Stimulated activated CD4-positive, alpha-beta T cell treated with anti-CD3 and anti-CD28 coated beads, Interleukin-4, amount 100 ng/mL, for 4 hours (primary cell): ENCODE measurements at regions not wholly inside any gene's neighbourhood (a gene's known extent, or its start where the extent isn't known, plus 50 kb on each side); places are given as distances from the start of the nearest gene placed in this dataset.

Source experiments
- DNase-seq, 2 experiments: peaks; one replicate each; pipeline ENCODE4 v3.0.0-alpha.2; 2020

DNA sequence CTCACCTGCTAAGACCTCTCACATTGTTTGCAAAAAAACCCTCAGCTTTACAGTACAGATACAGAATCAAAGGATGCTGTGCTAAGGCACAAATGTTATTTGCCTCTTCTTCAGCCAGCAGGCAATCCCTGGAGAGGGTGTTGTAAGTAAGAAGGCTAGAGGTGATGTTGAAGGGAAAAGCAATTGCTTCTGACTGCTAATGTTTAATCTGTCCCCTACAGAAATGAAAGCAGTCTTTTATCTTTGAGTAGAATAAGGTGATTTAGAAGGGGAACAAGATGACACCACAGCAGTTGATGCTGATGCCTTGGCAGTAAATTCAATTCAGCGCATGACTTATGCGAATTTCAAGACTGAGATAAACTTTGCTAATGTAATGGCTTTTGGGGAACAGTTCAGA, 1064.8 kb upstream of the IGFBP7 start:
- no peak for DNase-seq

- no peak for DNase-seq
Measured at GRCh38 chr4:58166490-58166889, 1056.3 kb upstream of the IGFBP7 start.

DNA sequence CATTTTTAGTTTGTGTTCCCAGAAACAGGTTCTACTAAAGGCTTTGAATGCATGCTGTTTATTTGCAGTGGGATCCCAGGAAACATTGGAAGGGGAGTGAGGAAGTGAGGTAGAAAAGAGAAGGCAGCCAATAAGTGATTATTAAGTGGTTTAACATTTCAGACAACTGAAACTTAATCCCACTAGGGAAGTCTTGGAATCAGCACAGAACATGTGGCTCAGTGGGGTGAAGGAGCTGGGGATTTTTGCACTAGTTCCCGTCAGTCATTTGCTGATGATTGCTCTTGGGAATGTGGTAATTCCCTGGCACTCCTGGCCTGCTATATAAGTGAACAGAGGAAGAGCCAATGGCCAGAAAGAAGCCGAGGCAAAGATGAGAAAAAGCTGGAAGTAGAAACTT, 1053.0 kb upstream of the IGFBP7 start:
- DNase-seq, result no peak

GRCh38 chr4:58149404-58150085, 1039.4 kb upstream of the IGFBP7 start:
- no peak for DNase-seq

DNA sequence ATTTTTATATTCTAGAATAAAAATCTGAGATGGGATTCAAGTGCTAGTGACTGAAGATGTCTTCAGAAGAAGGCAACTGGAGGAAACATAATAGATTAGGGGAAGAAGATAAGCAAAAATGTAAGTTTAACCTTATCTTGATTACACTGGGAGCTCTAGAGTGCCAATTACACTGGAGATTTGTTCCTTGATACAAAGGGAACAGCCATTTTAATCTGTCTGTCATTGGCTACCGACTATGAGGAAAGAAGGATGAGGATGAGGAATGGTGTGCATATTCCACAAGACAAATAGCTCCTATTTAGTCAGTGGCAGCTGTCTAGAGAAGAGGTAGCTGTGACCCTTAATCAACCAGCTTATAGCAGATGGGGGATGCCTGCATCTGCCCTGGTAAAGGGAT, 1034.5 kb upstream of the IGFBP7 start:
- DNase-seq, result no peak

GRCh38 chr4:58138786-58139668, 1028.8 kb upstream of the IGFBP7 start:
- DNase-seq, result no peak

DNA sequence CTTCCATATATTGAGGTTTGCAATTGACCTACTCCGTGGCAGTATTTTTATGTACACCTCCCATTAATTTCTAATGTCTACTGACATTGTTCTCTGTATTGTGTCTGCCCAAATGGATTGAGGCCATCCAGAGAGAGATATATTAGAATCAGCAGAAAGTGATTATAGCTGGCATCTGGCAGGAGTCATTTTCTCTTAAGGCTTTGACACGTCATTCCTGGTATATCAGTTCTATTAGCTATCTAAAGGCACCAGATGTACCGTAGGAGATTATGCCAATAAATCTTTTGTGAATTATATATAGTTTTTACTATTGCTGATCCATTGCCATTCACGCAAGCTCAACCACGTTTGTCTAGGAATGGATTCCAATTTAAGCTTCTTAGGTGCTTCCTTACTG, 1026.4 kb upstream of the IGFBP7 start:
- no peak for DNase-seq

DNA sequence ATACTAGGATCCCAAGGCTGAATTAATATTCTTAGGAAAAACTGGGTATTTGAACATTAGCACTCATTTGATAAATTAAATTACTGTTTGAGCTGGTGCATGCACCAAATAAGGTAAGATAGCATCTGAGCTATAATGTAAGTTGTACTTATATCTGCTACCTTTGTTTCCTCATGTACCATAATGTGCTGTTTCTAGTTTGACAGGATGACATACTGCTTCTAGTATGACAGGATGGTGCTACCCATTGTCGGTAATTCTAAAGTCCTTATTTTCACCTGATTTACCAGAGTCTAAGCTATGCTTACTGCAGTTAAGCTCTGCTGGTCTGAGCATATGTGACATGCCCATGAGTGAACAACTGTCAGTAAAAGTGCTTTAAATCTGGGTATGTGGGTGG, 1017.5 kb upstream of the IGFBP7 start:
- DNase-seq, result no peak

GRCh38 chr4:58119298-58119697, 1009.1 kb upstream of the IGFBP7 start:
- no peak for DNase-seq

DNA sequence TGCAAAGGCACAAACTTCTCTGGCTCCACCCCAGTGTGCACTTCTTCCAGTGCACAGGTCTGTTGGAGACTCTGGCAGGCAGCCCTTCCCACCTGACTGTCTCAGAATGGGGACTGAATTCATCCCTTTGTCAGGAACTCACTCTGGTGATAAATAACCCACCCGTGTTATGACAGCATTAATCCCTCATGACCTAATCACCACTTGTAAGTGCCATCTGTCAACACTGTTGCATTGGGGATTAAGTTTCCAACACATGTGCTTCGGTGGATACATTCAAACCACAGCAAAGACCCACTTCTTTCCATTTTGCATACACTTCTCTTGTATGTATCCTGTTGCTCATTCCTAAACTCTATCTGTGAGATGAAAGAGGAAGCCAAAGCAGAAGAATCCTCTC, 1002.9 kb upstream of the IGFBP7 start:
- DNase-seq, result no peak

GRCh38 chr4:58111818-58112217, 1001.6 kb upstream of the IGFBP7 start:
- no peak for DNase-seq

- DNase-seq, result no peak
Measured at GRCh38 chr4:58093352-58093751, 983.2 kb upstream of the IGFBP7 start.

DNA sequence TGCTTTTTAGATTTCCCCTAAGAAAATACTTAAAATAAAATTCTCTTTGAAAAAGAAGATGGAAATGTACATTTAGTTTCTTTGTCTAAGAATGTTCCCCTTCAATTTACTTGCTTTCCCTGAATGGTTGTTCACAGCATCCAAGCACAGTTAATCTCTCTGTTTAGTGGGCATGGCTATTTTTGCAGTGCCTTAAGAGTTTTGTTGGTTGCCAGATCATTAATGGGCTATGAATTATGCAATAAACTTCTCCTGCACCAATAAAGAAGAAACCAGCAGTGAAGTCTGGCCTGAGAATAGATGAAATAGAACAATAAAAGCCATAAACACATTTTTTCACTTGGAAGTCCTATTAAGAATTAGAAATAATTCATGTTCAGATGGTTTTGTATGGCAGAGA, 980.4 kb upstream of the IGFBP7 start:
- DNase-seq, result no peak

DNA sequence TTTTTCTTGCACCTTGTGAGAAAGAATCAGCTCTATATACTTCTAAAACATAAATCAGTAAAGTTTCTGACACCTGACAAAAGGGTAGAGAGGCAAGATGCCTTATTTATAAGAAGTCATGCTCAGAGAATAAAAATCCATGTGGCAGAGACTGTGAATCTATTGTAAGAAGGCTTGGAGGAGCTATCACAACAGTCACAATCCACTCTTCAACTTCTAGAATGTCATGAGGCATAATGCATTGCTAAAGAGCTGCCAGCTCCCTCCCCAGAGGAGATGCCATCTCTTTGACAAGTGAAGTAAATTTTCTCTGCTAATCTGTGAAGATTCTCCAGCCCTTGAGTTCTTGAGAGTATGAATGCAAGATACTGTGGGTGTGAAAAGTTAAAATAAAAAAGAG, 971.2 kb upstream of the IGFBP7 start:
- no peak for DNase-seq

DNA sequence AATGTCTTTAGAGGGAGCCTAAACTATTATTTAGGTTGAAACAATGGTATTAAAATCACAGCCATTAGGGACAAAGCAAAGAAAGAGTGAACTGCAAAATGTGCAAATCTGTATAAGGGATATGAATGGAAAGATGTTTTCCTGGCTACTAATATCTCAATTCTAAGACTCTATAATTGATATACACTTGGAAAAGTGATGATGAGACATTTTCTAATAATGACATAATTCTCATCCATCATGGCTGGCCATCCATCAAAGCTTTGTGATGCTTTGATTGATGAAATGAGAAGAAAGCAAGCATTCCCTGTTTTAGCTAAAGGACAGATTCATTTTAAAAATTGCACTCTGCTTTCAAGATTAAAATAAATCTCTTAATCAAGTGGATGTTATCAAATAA, 965.5 kb upstream of the IGFBP7 start:
- DNase-seq, result no peak

- no peak for DNase-seq
Measured at GRCh38 chr4:58074382-58074781, 964.2 kb upstream of the IGFBP7 start.

- DNase-seq, result no peak
Measured at GRCh38 chr4:58070726-58071125, 960.5 kb upstream of the IGFBP7 start.

GRCh38 chr4:58064653-58065052, 954.5 kb upstream of the IGFBP7 start:
- DNase-seq, result no peak

GRCh38 chr4:58063404-58064160, 953.4 kb upstream of the IGFBP7 start:
- no peak for DNase-seq

- no peak for DNase-seq
Measured at GRCh38 chr4:58061967-58062366, 951.8 kb upstream of the IGFBP7 start.

GRCh38 chr4:58050439-58050838, 940.3 kb upstream of the IGFBP7 start:
- no peak for DNase-seq

DNA sequence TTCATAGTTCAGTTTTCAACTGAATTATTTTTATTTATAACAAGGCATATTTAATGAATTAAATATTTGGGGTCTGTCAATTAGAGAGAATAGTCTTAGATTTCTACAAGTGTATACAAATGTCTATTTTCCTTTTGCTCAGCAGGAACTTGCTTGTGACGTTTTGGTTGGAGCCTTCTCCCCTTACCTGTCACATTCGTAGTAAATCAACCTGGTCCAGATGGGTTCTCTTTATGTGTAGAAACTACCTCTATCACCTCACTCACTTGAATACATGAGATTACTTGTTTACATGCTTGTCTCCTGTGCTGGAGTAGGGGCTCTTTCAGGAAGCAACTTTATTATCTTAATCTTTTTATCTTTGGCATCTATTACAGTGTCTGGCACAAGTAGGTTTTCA, 938.3 kb upstream of the IGFBP7 start:
- no peak for DNase-seq

- no peak for DNase-seq
Measured at GRCh38 chr4:58042176-58042575, 932.0 kb upstream of the IGFBP7 start.

- DNase-seq, result no peak
Measured at GRCh38 chr4:57993944-57994343, 883.8 kb upstream of the IGFBP7 start.
